ENCODE measurements at regions not wholly inside any gene's neighbourhood (a gene's known extent, or its start where the extent isn't known, plus 50 kb on each side); places are given as distances from the start of the nearest gene placed in this dataset.
"Not testable (repeated sequence)": the region's sequence is repeated elsewhere in the genome, so short reads cannot be mapped to it uniquely, and the experiment has no call there.

DNA sequence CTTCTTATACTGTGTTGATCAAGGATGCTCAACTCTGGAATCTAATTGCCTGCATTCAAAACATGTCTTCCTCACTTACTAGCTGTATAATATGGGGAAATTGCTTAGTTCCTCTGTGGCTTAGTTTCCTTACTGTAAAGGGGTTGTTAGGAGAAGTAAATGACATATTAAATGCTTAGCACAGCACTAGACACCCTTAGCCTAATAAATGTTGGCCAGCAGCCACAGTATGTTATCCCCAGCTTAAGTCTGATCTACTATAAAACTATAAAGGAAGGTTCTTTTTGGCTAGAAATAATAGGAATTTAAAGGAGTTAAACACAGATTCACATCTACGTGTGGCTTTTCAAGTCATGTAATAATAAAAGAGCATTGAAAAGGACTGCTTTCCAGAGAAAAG is 232.4 kb downstream of the PCSK1 start:
- H3K4me3 ChIP-seq = no peak overlapping the region
- H3K27ac ChIP-seq = peak overlapping the region in 1 of 4 donors; percentile 36
- no peaks in the 10 kb centered on the region for H3K27me3 ChIP-seq
- peaks cover 0 to 11% (median 0%) of the 10 kb centered on the region in 4 donors for H3K4me1 ChIP-seq
- DNase-seq = no peak
- no peaks in the 10 kb centered on the region for H3K36me3 ChIP-seq
- TF ChIP-seq, protein P1, sequence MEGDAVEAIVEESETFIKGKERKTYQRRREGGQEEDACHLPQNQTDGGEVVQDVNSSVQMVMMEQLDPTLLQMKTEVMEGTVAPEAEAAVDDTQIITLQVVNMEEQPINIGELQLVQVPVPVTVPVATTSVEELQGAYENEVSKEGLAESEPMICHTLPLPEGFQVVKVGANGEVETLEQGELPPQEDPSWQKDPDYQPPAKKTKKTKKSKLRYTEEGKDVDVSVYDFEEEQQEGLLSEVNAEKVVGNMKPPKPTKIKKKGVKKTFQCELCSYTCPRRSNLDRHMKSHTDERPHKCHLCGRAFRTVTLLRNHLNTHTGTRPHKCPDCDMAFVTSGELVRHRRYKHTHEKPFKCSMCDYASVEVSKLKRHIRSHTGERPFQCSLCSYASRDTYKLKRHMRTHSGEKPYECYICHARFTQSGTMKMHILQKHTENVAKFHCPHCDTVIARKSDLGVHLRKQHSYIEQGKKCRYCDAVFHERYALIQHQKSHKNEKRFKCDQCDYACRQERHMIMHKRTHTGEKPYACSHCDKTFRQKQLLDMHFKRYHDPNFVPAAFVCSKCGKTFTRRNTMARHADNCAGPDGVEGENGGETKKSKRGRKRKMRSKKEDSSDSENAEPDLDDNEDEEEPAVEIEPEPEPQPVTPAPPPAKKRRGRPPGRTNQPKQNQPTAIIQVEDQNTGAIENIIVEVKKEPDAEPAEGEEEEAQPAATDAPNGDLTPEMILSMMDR (IDR thresholded peaks at IDR 0.05) = no peak
- no peak for TF ChIP-seq POLR2A (IDR thresholded peaks at IDR 0.05)
- no peaks in the 10 kb centered on the region for H3K9me3 ChIP-seq

DNA sequence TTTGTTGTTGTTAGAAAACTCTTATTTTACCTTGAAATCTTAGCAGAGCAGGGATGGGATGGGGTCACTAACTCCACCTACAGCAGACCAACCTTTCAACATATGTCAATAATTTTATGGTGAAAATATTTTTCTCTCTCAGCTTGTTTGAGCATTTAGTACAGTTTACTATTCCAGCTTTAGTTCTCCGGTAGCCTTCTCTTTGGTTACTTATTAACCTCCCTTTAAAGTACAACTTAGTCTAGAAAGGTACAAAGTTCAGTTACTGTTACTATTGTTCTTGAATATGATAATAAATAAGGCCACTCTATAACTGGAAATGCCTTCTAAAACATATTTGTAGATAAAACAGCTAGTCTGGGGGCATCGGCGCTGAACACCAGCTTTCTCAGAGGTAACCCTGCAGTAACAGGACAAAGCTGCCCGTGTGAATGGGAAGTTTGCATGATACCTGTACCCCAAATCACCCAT is 233.3 kb downstream of the PCSK1 start:
- no peak for TF ChIP-seq POLR2A (IDR thresholded peaks at IDR 0.05)
- TF ChIP-seq, protein P1 (IDR thresholded peaks at IDR 0.05) = no peak
- no peak for DNase-seq
- H3K36me3 ChIP-seq = no peaks in the 10 kb centered on the region
- H3K27ac ChIP-seq = peak overlapping the region in 2 of 4 donors; percentile 28 to 36
- H3K4me3 ChIP-seq = peak overlapping the region in 1 of 4 donors; percentile 26
- H3K9me3 ChIP-seq = no peaks in the 10 kb centered on the region
- H3K4me1 ChIP-seq = peaks cover 0 to 11% (median 0%) of the 10 kb centered on the region in 4 donors
- no peaks in the 10 kb centered on the region for H3K27me3 ChIP-seq

DNA sequence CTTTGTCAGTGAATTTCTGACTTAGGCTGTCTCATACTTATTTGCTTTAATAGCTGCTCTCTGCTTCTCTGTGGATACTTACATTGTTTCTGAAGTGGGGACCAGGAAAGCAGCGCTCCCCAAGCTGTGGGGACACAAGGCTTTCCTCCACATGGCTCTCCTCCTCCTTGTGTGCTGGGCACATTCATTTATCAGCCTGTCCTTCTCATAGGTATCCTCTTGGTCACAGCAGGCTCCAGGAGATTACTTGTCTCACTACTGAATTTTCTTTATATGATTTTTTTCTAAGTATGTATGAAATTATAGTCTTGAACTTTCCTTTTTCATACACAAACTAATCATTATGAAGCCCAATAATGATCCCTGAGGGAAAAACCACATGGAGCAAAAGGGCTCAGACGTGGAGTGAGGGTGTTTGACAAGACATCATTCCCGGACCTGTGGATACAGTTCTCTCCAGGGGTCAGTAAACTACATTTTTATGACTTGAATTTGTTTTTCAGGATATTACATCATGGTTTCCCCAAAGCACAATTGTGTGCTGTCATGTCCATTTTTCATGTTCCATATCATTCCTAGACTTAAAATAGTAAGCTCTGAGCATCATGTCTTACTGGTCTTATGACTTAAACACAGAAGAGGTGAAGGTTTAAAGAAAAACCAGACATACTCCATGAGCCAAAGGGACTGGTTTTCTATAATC is 234.5 kb downstream of the PCSK1 start:
- DNase-seq = no peak
- Histone ChIP-seq H3K27ac (no peak overlapping the region), H3K9me3 (no peaks in the 10 kb centered on the region), H3K27me3 (no peaks in the 10 kb centered on the region), H3K4me3 (no peak overlapping the region), H3K4me1 (peaks cover 0 to 11% (median 0%) of the 10 kb centered on the region in 4 donors), H3K36me3 (no peaks in the 10 kb centered on the region)
- TF ChIP-seq POLR2A (IDR thresholded peaks at IDR 0.05) = no peak
- TF ChIP-seq, protein P1 (IDR thresholded peaks at IDR 0.05) = no peak

DNA sequence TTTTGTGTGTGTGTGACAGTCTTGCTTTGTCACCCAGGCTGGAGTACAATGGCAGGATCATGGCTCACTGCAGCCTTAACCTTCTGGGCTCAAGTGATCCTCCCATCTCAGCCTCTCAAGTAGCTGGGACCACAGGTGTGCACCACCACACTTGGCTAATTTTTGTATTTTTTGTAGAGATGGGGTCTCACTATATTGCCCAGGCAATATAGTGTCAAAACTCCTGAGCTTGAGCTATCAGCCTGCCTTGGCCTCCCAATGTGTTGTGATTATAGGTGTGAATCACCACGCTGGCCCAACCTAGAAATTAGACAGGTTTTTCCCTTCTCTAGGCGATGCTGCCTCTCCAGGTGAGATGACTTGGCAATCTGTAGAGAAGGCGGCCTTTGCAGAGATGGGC is 235.3 kb downstream of the PCSK1 start:
- H3K27ac ChIP-seq, H3K27me3 ChIP-seq, H3K4me3 ChIP-seq, H3K36me3 ChIP-seq, DNase-seq, H3K9me3 ChIP-seq: not testable (repeated sequence)
- H3K4me1 ChIP-seq = peaks cover 0 to 11% (median 0%) of the 10 kb centered on the region in 4 donors

DNA sequence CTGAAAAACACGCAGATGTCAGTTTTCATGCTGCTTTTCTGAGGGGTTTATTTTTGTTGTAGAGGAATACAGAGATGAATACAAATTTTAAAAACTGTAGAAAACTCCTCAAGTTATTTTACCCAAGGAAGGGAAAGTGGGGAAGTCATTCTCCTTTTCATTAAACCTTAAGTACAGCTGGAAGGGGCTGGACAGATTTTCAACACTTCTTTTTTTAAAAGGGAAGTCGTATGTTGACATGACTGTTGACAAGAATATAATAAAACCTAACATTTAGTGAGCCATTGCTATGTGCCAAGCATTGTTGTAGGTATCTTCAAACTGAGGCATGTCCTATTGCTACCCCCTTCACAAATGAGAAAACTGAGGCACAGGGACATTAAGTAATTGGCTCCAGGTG is 235.7 kb upstream of the ELL2 start:
- Histone ChIP-seq H3K4me1 (peaks cover 0 to 11% (median 0%) of the 10 kb centered on the region in 4 donors), H3K4me3 (no peak overlapping the region), H3K36me3 (no peaks in the 10 kb centered on the region), H3K9me3 (no peaks in the 10 kb centered on the region), H3K27me3 (no peaks in the 10 kb centered on the region), H3K27ac (no peak overlapping the region)
- no peak for DNase-seq
- TF ChIP-seq POLR2A (IDR thresholded peaks at IDR 0.05) = no peak
- TF ChIP-seq, protein P1 (IDR thresholded peaks at IDR 0.05) = no peak

DNA sequence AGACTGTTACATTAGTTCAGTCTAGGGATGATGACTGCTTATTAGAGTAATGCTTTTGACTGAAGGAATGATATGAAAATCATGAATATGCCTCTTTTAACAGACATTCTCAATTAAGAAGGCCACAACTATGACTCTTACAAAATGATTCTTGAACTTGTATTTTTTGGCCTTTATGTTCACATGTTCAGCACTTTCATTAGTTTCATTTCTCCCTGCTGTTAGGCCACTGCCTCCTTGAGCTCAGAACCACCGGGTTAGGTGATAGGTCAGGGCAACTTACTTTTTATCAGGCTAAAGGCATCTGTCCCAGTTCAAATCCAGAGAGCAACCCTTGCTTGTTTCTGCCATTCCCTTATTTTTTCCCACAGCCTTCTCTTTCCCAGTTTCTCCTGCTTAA is 235.2 kb upstream of the ELL2 start:
- no peaks in the 10 kb centered on the region for H3K36me3 ChIP-seq
- peaks cover 0 to 11% (median 0%) of the 10 kb centered on the region in 4 donors for H3K4me1 ChIP-seq
- no peaks in the 10 kb centered on the region for H3K27me3 ChIP-seq
- no peak for TF ChIP-seq POLR2A (IDR thresholded peaks at IDR 0.05)
- TF ChIP-seq, protein P1 (IDR thresholded peaks at IDR 0.05) = no peak
- no peaks in the 10 kb centered on the region for H3K9me3 ChIP-seq
- no peak for DNase-seq
- H3K27ac ChIP-seq = no peak overlapping the region
- H3K4me3 ChIP-seq = no peak overlapping the region
